Lower lobe of right lung (tissue), 2 donors: ENCODE measurements at regions not wholly inside any gene's neighbourhood (a gene's known extent, or its start where the extent isn't known, plus 50 kb on each side); places are given as distances from the start of the nearest gene placed in this dataset.

Experiments
- ATAC-seq, 2 donors: fragments of 200-7000 bp; cut with Tn5 transposase; one replicate each; pipeline ENCODE4 v1.9.1; 2020 to 2022; ENCODE audit warnings: mild to moderate bottlenecking in 2 of 2, moderate library complexity in 2 of 2
- DNase-seq: peaks from one replicate; pipeline ENCODE4 v3.0.0-alpha.2; 2020
- H3K27ac ChIP-seq: fragments of 200-600 bp; one replicate; pipeline ENCODE4 v1.8.0; 2022
- H3K27me3 ChIP-seq: fragments of 200-600 bp; one replicate; pipeline ENCODE4 v1.8.0; 2022; ENCODE audit warnings: low read depth
- H3K36me3 ChIP-seq: fragments of 200-600 bp; one replicate; pipeline ENCODE4 v1.8.0; 2022; ENCODE audit warnings: mild to moderate bottlenecking
- H3K4me1 ChIP-seq: fragments of 200-600 bp; one replicate; pipeline ENCODE4 v1.8.0; 2022
- H3K4me3 ChIP-seq: fragments of 200-600 bp; one replicate; pipeline ENCODE4 v1.8.0; 2022; ENCODE audit warnings: mild to moderate bottlenecking
- H3K9me3 ChIP-seq: fragments of 200-600 bp; one replicate; pipeline ENCODE4 v1.8.0; 2022
- intact Hi-C: fragments of 100-400 bp; cut with DNase I; formaldehyde crosslinking; loops from one replicate; pipeline ENCODE4 v1.11.0; 2022
- TF ChIP-seq, protein P1 (sequence below): fragments of 200-600 bp; IDR thresholded peaks from one replicate; pipeline ENCODE4 v1.8.0; 2022; ENCODE audit warnings: antibody characterized with exemption, mild to moderate bottlenecking
- donor health status: DM: no; HTN: yes; CAD: no; lungs with severe emphysema.

- H3K36me3 ChIP-seq = no peaks in the 10 kb centered on the region
- DNase-seq (no peak), ATAC-seq (no peak)
- H3K9me3 ChIP-seq = peaks cover 3% of the 10 kb centered on the region
- no peak overlapping the region for H3K4me3 ChIP-seq
- H3K4me1 ChIP-seq = no peaks in the 10 kb centered on the region
- intact Hi-C loops = no loop called here
- H3K27me3 ChIP-seq = no peaks in the 10 kb centered on the region
- TF ChIP-seq, protein P1, sequence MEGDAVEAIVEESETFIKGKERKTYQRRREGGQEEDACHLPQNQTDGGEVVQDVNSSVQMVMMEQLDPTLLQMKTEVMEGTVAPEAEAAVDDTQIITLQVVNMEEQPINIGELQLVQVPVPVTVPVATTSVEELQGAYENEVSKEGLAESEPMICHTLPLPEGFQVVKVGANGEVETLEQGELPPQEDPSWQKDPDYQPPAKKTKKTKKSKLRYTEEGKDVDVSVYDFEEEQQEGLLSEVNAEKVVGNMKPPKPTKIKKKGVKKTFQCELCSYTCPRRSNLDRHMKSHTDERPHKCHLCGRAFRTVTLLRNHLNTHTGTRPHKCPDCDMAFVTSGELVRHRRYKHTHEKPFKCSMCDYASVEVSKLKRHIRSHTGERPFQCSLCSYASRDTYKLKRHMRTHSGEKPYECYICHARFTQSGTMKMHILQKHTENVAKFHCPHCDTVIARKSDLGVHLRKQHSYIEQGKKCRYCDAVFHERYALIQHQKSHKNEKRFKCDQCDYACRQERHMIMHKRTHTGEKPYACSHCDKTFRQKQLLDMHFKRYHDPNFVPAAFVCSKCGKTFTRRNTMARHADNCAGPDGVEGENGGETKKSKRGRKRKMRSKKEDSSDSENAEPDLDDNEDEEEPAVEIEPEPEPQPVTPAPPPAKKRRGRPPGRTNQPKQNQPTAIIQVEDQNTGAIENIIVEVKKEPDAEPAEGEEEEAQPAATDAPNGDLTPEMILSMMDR = no peak
- no peak overlapping the region for H3K27ac ChIP-seq
These were observed 152.4 kb upstream of the NCK2 start for GRCh38 chr2:105592288-105592687.

DNA sequence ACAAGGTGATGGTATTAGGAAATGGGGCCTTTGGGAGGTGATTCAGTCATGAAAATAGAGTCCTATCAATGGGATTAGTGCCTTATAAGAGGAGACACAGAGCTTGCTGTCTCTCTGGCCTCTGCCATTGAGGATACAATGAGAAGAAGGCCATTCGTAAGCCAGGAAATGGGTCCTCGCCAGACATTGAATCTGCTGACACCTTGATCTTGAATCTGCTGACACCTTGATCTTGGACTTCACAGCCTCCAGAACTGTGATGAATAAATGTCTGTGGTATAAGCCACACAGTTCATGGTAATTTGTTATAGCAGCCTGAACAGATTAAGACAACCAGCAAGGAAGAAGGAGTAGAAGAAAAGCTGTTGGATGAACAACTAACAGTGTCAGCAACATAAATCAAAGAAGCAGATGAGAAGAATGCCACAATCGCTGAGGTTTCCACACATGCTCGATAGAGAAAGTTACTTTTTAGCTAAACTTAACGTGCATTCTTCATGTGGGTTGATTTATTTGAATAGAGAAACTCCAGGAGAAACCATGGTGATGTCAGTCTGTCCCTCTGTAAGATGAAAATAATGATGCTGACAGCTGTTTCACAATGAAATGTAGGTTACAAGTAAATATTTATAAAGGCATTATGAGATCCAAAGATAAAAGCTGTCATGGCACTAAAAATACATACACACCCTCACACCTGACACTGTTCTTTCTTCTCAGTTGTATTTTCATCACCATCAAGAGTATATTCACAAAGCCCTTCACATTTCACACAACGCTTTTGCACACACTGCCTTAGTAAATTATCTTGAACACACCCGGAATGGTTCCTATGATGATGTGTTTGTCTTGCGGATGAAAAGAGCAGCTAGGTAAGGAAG lies 153.7 kb upstream of the NCK2 start:
- DNase-seq (no peak), ATAC-seq (no peak)
- H3K4me1 ChIP-seq = no peaks in the 10 kb centered on the region
- H3K27me3 ChIP-seq = no peaks in the 10 kb centered on the region
- intact Hi-C loops = no loop called here
- no peak overlapping the region for H3K27ac ChIP-seq
- TF ChIP-seq, protein P1 = no peak
- H3K36me3 ChIP-seq = no peaks in the 10 kb centered on the region
- H3K4me3 ChIP-seq = no peak overlapping the region
- H3K9me3 ChIP-seq = peaks cover 3% of the 10 kb centered on the region

GRCh38 chr2:105588581-105588980 lies 156.1 kb upstream of the NCK2 start:
- H3K9me3 ChIP-seq = peaks cover 3% of the 10 kb centered on the region
- intact Hi-C loops = no loop called here
- TF ChIP-seq, protein P1 = no peak

DNA sequence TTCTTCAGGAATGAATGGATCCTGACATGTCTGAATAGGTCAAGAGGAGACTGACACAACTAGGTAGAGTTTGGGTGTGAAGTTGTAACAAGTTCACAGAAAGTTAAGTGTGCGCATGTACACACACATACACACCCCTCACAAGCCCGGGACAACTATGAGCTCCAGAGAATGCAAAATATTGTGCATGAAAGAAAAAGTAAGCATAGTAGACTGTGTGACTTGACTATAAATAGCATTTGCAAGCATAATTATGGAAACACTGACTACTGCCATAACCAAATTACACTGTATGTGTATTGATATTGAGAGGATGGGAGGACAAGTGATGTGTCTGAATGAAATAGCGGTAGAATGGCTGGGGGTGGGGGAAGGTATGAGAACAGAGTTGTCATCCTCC lies 157.1 kb upstream of the NCK2 start:
- intact Hi-C loops = no loop called here
- H3K27ac ChIP-seq = no peak overlapping the region
- H3K4me1 ChIP-seq = no peaks in the 10 kb centered on the region

More at GRCh38 chr2:105588581-105588980, 156.1 kb upstream of the NCK2 start:
- Histone ChIP-seq H3K36me3 (no peaks in the 10 kb centered on the region), H3K27ac (no peak overlapping the region), H3K27me3 (no peaks in the 10 kb centered on the region), H3K4me3 (no peak overlapping the region), H3K4me1 (no peaks in the 10 kb centered on the region)
- DNase-seq (no peak), ATAC-seq (no peak)

DNA sequence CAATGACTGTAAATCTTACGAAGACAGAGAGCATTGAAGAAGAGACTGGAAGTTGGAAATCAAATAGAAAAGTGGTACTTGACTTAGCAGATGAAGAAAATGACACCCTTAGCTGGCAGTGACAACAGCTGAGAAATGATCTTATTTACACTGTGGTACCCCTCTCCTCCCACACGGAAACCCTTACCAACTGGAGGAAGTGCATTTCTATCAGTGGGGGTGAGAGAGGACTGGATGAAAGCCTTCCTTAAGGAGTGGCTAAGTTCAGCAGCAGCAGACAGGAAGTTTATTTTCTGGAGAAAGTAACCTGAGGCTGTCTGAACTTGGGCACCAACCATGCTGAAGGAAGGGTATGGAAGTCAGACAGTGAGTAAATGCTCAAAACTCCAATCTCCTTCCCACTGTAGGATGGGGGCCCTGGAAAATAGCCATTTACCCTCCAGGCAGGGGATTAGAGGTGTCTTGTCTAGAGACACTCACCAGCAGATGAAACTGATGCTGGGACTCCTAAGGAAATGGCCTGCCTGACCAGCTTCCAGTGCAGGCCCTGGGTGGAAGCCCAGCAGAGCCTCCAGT lies 160.2 kb upstream of the NCK2 start:
- Histone ChIP-seq H3K36me3 (no peaks in the 10 kb centered on the region), H3K27ac (no peak overlapping the region), H3K4me1 (no peaks in the 10 kb centered on the region), H3K27me3 (no peaks in the 10 kb centered on the region), H3K4me3 (no peak overlapping the region), H3K9me3 (no peaks in the 10 kb centered on the region)
- intact Hi-C loops = no loop called here
- ATAC-seq (no peak), DNase-seq (no peak)
- TF ChIP-seq, protein P1 = no peak

More for the DNA sequence above, 157.1 kb upstream of the NCK2 start:
- H3K36me3 ChIP-seq = no peaks in the 10 kb centered on the region
- ATAC-seq = no peak
- no peak for DNase-seq
- no peak overlapping the region for H3K4me3 ChIP-seq
- H3K9me3 ChIP-seq = peaks cover 3% of the 10 kb centered on the region
- TF ChIP-seq, protein P1 = no peak
- no peaks in the 10 kb centered on the region for H3K27me3 ChIP-seq
